Esophagus mucosa (tissue), 1 donor: ENCODE measurements at regions not wholly inside any gene's neighbourhood (a gene's known extent, or its start where the extent isn't known, plus 50 kb on each side); places are given as distances from the start of the nearest gene placed in this dataset.

Experiments used
- ATAC-seq: fragments of 200-7000 bp; cut with Tn5 transposase; one replicate; pipeline ENCODE4 v1.9.1; 2020
- donor health status: DM: yes; HTN: yes; CAD: no.

GRCh38 chr12:65556676-65557437 is 267.4 kb upstream of the HMGA2 start:
- ATAC-seq: peak; percentile 97

- ATAC-seq: no peak
These were observed 266.7 kb upstream of the HMGA2 start for GRCh38 chr12:65557438-65558181.

- no peak for ATAC-seq
These were observed 264.0 kb upstream of the HMGA2 start for GRCh38 chr12:65560286-65560685.

GRCh38 chr12:65561798-65562382 is 262.4 kb upstream of the HMGA2 start:
- no peak for ATAC-seq

GRCh38 chr12:65565601-65566560 is 258.4 kb upstream of the HMGA2 start:
- no peak for ATAC-seq

- no peak for ATAC-seq
These were observed 257.5 kb upstream of the HMGA2 start for GRCh38 chr12:65566751-65567150.

- no peak for ATAC-seq
These were observed 256.5 kb upstream of the HMGA2 start for GRCh38 chr12:65567820-65568219.

- no peak for ATAC-seq
These were observed 255.8 kb upstream of the HMGA2 start for GRCh38 chr12:65568517-65568916.

GRCh38 chr12:65570451-65571130 is 253.7 kb upstream of the HMGA2 start:
- no peak for ATAC-seq

GRCh38 chr12:65574867-65575266 is 249.4 kb upstream of the HMGA2 start:
- no peak for ATAC-seq

- no peak for ATAC-seq
These were observed 240.3 kb upstream of the HMGA2 start for GRCh38 chr12:65584016-65584415.

- no peak for ATAC-seq
These were observed 238.4 kb upstream of the HMGA2 start for GRCh38 chr12:65585648-65586602.

- peak; percentile 62 for ATAC-seq
These were observed 237.5 kb upstream of the HMGA2 start for GRCh38 chr12:65586796-65587195.

GRCh38 chr12:65590318-65590717 is 234.0 kb upstream of the HMGA2 start:
- ATAC-seq: no peak

GRCh38 chr12:65592416-65592815 is 231.9 kb upstream of the HMGA2 start:
- no peak for ATAC-seq

GRCh38 chr12:65593239-65593701 is 231.0 kb upstream of the HMGA2 start:
- ATAC-seq: no peak

GRCh38 chr12:65594409-65594808 is 229.9 kb upstream of the HMGA2 start:
- ATAC-seq: no peak

- no peak for ATAC-seq
These were observed 229.2 kb upstream of the HMGA2 start for GRCh38 chr12:65595016-65595560.

GRCh38 chr12:65596514-65597091 is 227.7 kb upstream of the HMGA2 start:
- peak; percentile 71 for ATAC-seq

- ATAC-seq: no peak
These were observed 226.8 kb upstream of the HMGA2 start for GRCh38 chr12:65597527-65597926.
